ENCODE measurements at regions not wholly inside any gene's neighbourhood (a gene's known extent, or its start where the extent isn't known, plus 50 kb on each side); places are given as distances from the start of the nearest gene placed in this dataset.
A peak's percentile ranks its signal among the peaks of the same experiment; 100 is the strongest.

DNA sequence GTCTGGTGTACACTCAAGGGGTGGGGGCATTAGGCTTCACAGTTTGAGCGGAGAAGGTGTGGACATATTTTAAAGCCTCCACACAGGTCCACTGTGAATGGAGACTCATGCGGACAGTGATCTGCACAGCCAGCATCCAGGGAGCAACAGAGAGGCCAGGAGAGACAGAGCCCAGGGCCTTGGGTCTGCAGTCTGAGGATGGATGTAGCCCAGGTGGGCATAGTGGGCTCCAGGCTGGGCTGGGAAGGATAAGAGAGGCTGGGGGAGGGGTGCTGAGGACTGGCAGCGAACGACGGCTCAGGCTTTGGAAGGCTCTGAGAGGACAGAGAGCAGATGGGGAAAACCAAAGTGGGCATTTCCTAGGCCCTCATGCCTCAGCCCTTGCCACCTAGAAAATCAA, 128.8 kb downstream of the PAPOLA start:
- H3K9me3 ChIP-seq, result no peaks in the 10 kb centered on the region
- no peaks in the 10 kb centered on the region for H3K4me1 ChIP-seq
- peak; percentile 5 for DNase-seq
- H3K4me3 ChIP-seq, result no peak overlapping the region
- in situ Hi-C loops (cut with MboI; ENCODE audit: low pct_ligation_motif_present in 1 of 4, low pct_unique_long_range_greater_than_20kb in 1 of 4, low sequenced_read_pairs in 3 of 4), result no loop called here
- 89 to 93% methylated on average over 3 to 5 of the region's 5 CpGs for WGBS, 2 donors (ENCODE audit: low coverage in 1 of 2)
- no peaks in the 10 kb centered on the region for H3K36me3 ChIP-seq
- TF ChIP-seq POLR2AphosphoS5 (IDR thresholded peaks at IDR 0.05) (no peak), POLR2A (IDR thresholded peaks at IDR 0.05) (no peak), EP300 (IDR thresholded peaks at IDR 0.05; ENCODE audit: low read depth) (no peak)
- TF ChIP-seq, protein P1, sequence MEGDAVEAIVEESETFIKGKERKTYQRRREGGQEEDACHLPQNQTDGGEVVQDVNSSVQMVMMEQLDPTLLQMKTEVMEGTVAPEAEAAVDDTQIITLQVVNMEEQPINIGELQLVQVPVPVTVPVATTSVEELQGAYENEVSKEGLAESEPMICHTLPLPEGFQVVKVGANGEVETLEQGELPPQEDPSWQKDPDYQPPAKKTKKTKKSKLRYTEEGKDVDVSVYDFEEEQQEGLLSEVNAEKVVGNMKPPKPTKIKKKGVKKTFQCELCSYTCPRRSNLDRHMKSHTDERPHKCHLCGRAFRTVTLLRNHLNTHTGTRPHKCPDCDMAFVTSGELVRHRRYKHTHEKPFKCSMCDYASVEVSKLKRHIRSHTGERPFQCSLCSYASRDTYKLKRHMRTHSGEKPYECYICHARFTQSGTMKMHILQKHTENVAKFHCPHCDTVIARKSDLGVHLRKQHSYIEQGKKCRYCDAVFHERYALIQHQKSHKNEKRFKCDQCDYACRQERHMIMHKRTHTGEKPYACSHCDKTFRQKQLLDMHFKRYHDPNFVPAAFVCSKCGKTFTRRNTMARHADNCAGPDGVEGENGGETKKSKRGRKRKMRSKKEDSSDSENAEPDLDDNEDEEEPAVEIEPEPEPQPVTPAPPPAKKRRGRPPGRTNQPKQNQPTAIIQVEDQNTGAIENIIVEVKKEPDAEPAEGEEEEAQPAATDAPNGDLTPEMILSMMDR (IDR thresholded peaks at IDR 0.05), result no peak
- intact Hi-C loops (cut with DNase I; ENCODE audit: low total_unique reads), result no loop called here
- H3K27ac ChIP-seq, result no peak overlapping the region
- peaks cover 5% of the 10 kb centered on the region for H3K27me3 ChIP-seq

DNA sequence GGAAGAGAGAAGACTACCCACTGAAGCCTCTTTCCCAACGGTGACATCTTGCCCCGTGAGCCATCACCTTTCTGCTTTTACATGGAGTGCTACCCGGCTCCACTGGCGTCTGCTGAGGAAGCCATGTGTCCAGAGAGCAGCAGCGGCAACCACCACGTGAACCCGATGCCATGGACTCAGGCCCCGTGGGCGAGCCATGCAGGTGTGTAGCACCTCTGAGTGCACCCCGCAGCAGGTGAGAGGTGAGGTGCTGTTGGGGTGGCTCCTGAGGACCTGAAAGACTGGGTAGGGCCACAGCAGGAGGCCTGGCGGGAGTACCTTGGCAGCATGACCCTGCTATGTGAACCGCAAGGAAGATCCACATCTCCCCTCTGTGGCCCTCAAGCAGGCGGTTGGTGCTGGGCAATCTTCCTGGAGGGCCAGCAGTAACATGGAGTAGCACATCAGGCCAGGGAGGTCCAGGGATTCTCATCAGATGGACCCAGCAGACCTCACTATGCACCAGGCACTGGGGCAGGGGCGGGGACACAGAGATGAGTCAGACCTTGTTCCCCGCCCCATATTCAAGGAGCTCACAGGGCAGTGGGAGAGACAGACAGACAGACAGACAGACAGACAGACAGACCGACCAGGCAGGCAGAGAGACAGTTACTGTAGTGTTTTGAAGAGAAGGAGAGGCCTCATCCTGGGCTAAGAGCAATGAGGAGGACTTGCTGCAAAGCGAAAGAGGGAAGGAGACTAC, 129.6 kb downstream of the PAPOLA start:
- TF ChIP-seq, protein P1 (IDR thresholded peaks at IDR 0.05), result no peak
- TF ChIP-seq EP300 (IDR thresholded peaks at IDR 0.05; ENCODE audit: low read depth) (no peak), POLR2A (IDR thresholded peaks at IDR 0.05) (no peak), POLR2AphosphoS5 (IDR thresholded peaks at IDR 0.05) (no peak)
- peaks cover 4% of the 10 kb centered on the region for H3K27me3 ChIP-seq
- in situ Hi-C loops (cut with MboI; ENCODE audit: low pct_ligation_motif_present in 1 of 4, low pct_unique_long_range_greater_than_20kb in 1 of 4, low sequenced_read_pairs in 3 of 4), result no loop called here
- H3K4me1 ChIP-seq, result no peaks in the 10 kb centered on the region
- DNase-seq, result peak; percentile 2
- no peaks in the 10 kb centered on the region for H3K9me3 ChIP-seq
- no peaks in the 10 kb centered on the region for H3K36me3 ChIP-seq
- no peak overlapping the region for H3K27ac ChIP-seq
- WGBS, 2 donors (ENCODE audit: low coverage in 1 of 2), result 78 to 100% methylated on average over 1 to 16 of the region's 17 CpGs
- H3K4me3 ChIP-seq, result no peak overlapping the region
- intact Hi-C loops (cut with DNase I; ENCODE audit: low total_unique reads), result no loop called here

DNA sequence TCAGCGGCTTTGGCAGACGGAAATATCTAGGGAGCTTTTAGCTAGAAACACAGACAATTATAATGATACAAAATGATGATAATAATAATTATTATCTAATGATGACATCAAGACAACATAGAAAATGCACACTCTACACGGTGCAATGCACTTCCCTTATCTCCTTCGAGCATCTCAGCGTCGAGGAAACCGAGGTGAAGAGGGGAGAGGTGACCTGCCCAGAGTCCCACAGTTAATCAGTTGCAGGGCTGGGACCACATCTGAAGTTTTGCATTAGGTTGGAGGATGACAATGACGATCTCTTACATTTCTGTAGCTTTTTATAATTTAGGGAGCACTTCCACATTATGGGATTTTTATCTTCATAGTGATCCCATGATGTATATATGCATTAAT, 130.2 kb downstream of the PAPOLA start:
- 74 to 77% methylated on average over 8 of the region's 8 CpGs for WGBS, 2 donors (ENCODE audit: low coverage in 1 of 2)
- no peaks in the 10 kb centered on the region for H3K36me3 ChIP-seq
- H3K4me3 ChIP-seq, result no peak overlapping the region
- H3K4me1 ChIP-seq, result no peaks in the 10 kb centered on the region
- no peak for DNase-seq
- intact Hi-C loops (cut with DNase I; ENCODE audit: low total_unique reads) (no loop called here), in situ Hi-C loops (cut with MboI; ENCODE audit: low pct_ligation_motif_present in 1 of 4, low pct_unique_long_range_greater_than_20kb in 1 of 4, low sequenced_read_pairs in 3 of 4) (no loop called here)
- TF ChIP-seq EP300 (IDR thresholded peaks at IDR 0.05; ENCODE audit: low read depth), result no peak
- TF ChIP-seq, protein P1 (IDR thresholded peaks at IDR 0.05), result no peak
- TF ChIP-seq POLR2A (IDR thresholded peaks at IDR 0.05), result no peak
- no peaks in the 10 kb centered on the region for H3K9me3 ChIP-seq
- H3K27me3 ChIP-seq, result no peaks in the 10 kb centered on the region
- no peak overlapping the region for H3K27ac ChIP-seq

DNA sequence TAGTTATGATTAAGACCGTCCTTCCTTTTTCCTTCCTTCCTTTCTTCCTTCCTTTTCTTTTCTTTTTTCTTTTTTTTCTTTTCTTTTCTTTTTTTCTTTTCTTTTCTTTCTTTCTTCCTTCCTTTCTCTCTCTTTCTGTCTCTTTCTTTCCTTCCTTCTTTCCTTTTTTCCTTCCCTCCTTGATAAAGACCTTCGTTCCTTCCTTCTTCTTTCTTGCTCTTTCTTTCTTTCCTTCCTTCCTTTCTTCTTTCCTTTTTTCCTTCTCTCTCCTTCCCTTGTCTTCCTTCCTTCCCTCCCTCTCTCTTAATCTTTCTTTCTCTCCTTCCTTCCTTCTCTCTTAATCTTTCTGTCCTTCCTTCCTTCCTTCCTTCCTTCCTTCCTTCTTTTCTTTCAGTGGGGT, 130.9 kb downstream of the PAPOLA start:
- TF ChIP-seq POLR2A (IDR thresholded peaks at IDR 0.05) (no peak), POLR2AphosphoS5 (IDR thresholded peaks at IDR 0.05) (no peak), EP300 (IDR thresholded peaks at IDR 0.05; ENCODE audit: low read depth) (no peak)
- TF ChIP-seq, protein P1 (IDR thresholded peaks at IDR 0.05), result no peak
- Histone ChIP-seq H3K27me3 (no peaks in the 10 kb centered on the region), H3K4me3 (no peak overlapping the region), H3K4me1 (no peaks in the 10 kb centered on the region), H3K9me3 (no peaks in the 10 kb centered on the region), H3K27ac (no peak overlapping the region), H3K36me3 (no peaks in the 10 kb centered on the region)
- in situ Hi-C loops (cut with MboI; ENCODE audit: low pct_ligation_motif_present in 1 of 4, low pct_unique_long_range_greater_than_20kb in 1 of 4, low sequenced_read_pairs in 3 of 4), result no loop called here
- 40 to 53% methylated on average over 2 of the region's 2 CpGs for WGBS, 2 donors (ENCODE audit: low coverage in 1 of 2)
- no peak for DNase-seq
- intact Hi-C loops (cut with DNase I; ENCODE audit: low total_unique reads), result no loop called here

Measured in transverse colon (tissue), 4 donors.